Mesenchymal stem cell (in vitro differentiated cells and primary cell): ENCODE measurements at regions not wholly inside any gene's neighbourhood (a gene's known extent, or its start where the extent isn't known, plus 50 kb on each side); places are given as distances from the start of the nearest gene placed in this dataset.
A peak's percentile ranks its signal among the peaks of the same experiment; 100 is the strongest.

Experiments
- DNase-seq: peaks from one replicate; pipeline ENCODE4 v3.0.0-alpha.2; 2013
- H2AFZ ChIP-seq: one replicate; pipeline ENCODE4 v1.6.1; 2013; ENCODE audit warnings: low read depth, mild to moderate bottlenecking, control low read depth, inconsistent platforms, low read length, moderate library complexity
- H2AK5ac ChIP-seq: 2 replicates; pipeline ENCODE4 v1.6.1; 2013; ENCODE audit warnings: low read length, moderate library complexity, mild to moderate bottlenecking, inconsistent platforms; ENCODE audit not compliant: severe bottlenecking
- H2BK120ac ChIP-seq: one replicate; pipeline ENCODE4 v1.6.1; 2013; ENCODE audit warnings: low read depth, mild to moderate bottlenecking, inconsistent platforms, low read length, moderate library complexity
- H2BK12ac ChIP-seq, 2 experiments: one replicate each; pipeline ENCODE4 v1.6.1; 2013; ENCODE audit warnings: inconsistent platforms in 2 of 2, low read length in 2 of 2, mild to moderate bottlenecking in 2 of 2, moderate library complexity in 2 of 2, control low read depth in 1 of 2
- H2BK15ac ChIP-seq: one replicate; pipeline ENCODE4 v1.6.1; 2013; ENCODE audit warnings: mild to moderate bottlenecking, low read depth, inconsistent platforms; ENCODE audit not compliant: poor library complexity, severe bottlenecking
- H2BK5ac ChIP-seq: 2 replicates; pipeline ENCODE4 v1.6.1; 2013; ENCODE audit warnings: low read depth, mild to moderate bottlenecking, low read length, control low read depth, inconsistent platforms; ENCODE audit not compliant: poor library complexity, severe bottlenecking
- H3K14ac ChIP-seq, 2 experiments: one replicate each; pipeline ENCODE4 v1.6.1; 2013; ENCODE audit warnings: inconsistent platforms in 2 of 2, low read length in 2 of 2, control low read depth in 1 of 2, mild to moderate bottlenecking in 1 of 2, moderate library complexity in 1 of 2
- H3K18ac ChIP-seq, 2 experiments: one replicate each; pipeline ENCODE4 v1.6.1; 2013; ENCODE audit warnings: inconsistent platforms in 2 of 2, low read length in 2 of 2, control low read depth in 1 of 2, low read depth in 1 of 2, mild to moderate bottlenecking in 1 of 2
- H3K23ac ChIP-seq, 2 experiments: one replicate each; pipeline ENCODE4 v1.6.1; 2013; ENCODE audit warnings: inconsistent platforms in 2 of 2, low read length in 2 of 2, mild to moderate bottlenecking in 2 of 2, moderate library complexity in 2 of 2, control low read depth in 1 of 2
- H3K27ac ChIP-seq: 2 replicates; pipeline ENCODE4 v1.5.1; 2013; ENCODE audit warnings: mild to moderate bottlenecking, moderate library complexity, low read length, control low read depth, inconsistent platforms; ENCODE audit not compliant: poor library complexity, severe bottlenecking
- H3K27me3 ChIP-seq, 2 experiments: 2 replicates each; pipeline versions ENCODE4 v1.6.1 to v1.7.0; 2013; ENCODE audit warnings: low read length in 2 of 2, mild to moderate bottlenecking in 2 of 2, moderate library complexity in 2 of 2, control low read depth in 1 of 2, inconsistent platforms in 1 of 2; ENCODE audit not compliant: control insufficient read depth in 1 of 2, insufficient read depth in 1 of 2
- H3K36me3 ChIP-seq, 2 experiments: 2 replicates each; pipeline versions ENCODE4 v1.6.1 to v1.7.0; 2013; ENCODE audit warnings: low read length in 2 of 2, control low read depth in 1 of 2, inconsistent platforms in 1 of 2, low read depth in 1 of 2, mild to moderate bottlenecking in 1 of 2; ENCODE audit not compliant: insufficient read depth in 2 of 2, control insufficient read depth in 1 of 2
- H3K4ac ChIP-seq, 2 experiments: one replicate each; pipeline ENCODE4 v1.6.1; 2013; ENCODE audit warnings: inconsistent platforms in 2 of 2, low read length in 2 of 2, mild to moderate bottlenecking in 2 of 2, moderate library complexity in 2 of 2, control low read depth in 1 of 2, low read depth in 1 of 2
- H3K4me1 ChIP-seq: 2 replicates; pipeline ENCODE4 v1.6.1; 2013; ENCODE audit warnings: low read depth, low read length, control low read depth; ENCODE audit not compliant: control insufficient read depth, insufficient read depth
- H3K4me2 ChIP-seq: 2 replicates; pipeline ENCODE4 v1.6.1; 2013; ENCODE audit warnings: low read length, mild to moderate bottlenecking, inconsistent platforms; ENCODE audit not compliant: poor library complexity, severe bottlenecking
- H3K4me3 ChIP-seq, 2 experiments: 2 replicates each; pipeline versions ENCODE4 v1.5.1 to v1.7.0; 2013; ENCODE audit warnings: low read length in 2 of 2, mild to moderate bottlenecking in 2 of 2, control low read depth in 1 of 2, low read depth in 1 of 2; ENCODE audit not compliant: insufficient read depth in 1 of 2
- H3K79me1 ChIP-seq: replicated peaks from 2 replicates; pipeline ENCODE4 v1.6.1; 2013; ENCODE audit warnings: mild to moderate bottlenecking, control low read depth, low read length, inconsistent platforms; ENCODE audit not compliant: poor library complexity, severe bottlenecking
- H3K9ac ChIP-seq: 2 replicates; pipeline ENCODE4 v1.7.0; 2013; ENCODE audit warnings: mild to moderate bottlenecking, low read length, moderate library complexity
- H3K9me3 ChIP-seq: 2 replicates; pipeline ENCODE4 v1.7.0; 2013; ENCODE audit warnings: mild to moderate bottlenecking, low read length; ENCODE audit not compliant: control insufficient read depth
- H4K8ac ChIP-seq: one replicate; pipeline ENCODE4 v1.6.1; 2013; ENCODE audit warnings: inconsistent platforms, mild to moderate bottlenecking, low read length, moderate library complexity
- H4K91ac ChIP-seq: one replicate; pipeline ENCODE4 v1.6.1; 2013; ENCODE audit warnings: mild to moderate bottlenecking, low read length, inconsistent platforms
- WGBS: methylation state at CpG from one replicate; pipeline ENCODE4 v1.1.7; 2013; ENCODE audit warnings: mixed read lengths; 5-methylcytosine and 5-hydroxymethylcytosine counted together

GRCh38 chr12:19799895-19800602, 360.8 kb downstream of the AEBP2 start:
- Histone ChIP-seq H3K9ac (no peak overlapping the region), H2AFZ (no peak overlapping the region), H3K4me1 (no peaks in the 10 kb centered on the region), H3K27me3 (no peaks in the 10 kb centered on the region), H3K27ac (peak overlapping the region; percentile 92), H3K36me3 (no peaks in the 10 kb centered on the region), H3K18ac (no peak overlapping the region), H3K79me1 (no peaks in the 10 kb centered on the region), H3K4me2 (no peak overlapping the region), H3K23ac (no peak overlapping the region), H4K8ac (no peak overlapping the region), H2BK120ac (no peak overlapping the region), H3K4ac (no peak overlapping the region), H3K9me3 (no peaks in the 10 kb centered on the region), H4K91ac (no peak overlapping the region), H2BK12ac (no peak overlapping the region), H2BK5ac (peak overlapping the region; percentile 5), H2AK5ac (no peak overlapping the region), H3K14ac (no peak overlapping the region), H3K4me3 (no peak overlapping the region), H2BK15ac (no peak overlapping the region)
- WGBS, result 99% methylated on average over 5 of the region's 5 CpGs
- no peak for DNase-seq

GRCh38 chr12:19800884-19801283, 361.6 kb downstream of the AEBP2 start:
- H3K36me3 ChIP-seq, result no peaks in the 10 kb centered on the region
- H3K9ac ChIP-seq, result no peak overlapping the region
- H3K4me3 ChIP-seq, result no peak overlapping the region
- no peak overlapping the region for H4K91ac ChIP-seq
- no peak overlapping the region for H2AFZ ChIP-seq
- H2AK5ac ChIP-seq, result no peak overlapping the region
- no peak overlapping the region for H4K8ac ChIP-seq
- no peak overlapping the region for H3K4ac ChIP-seq
- H3K79me1 ChIP-seq, result no peaks in the 10 kb centered on the region
- peak overlapping the region; percentile 49 for H3K27ac ChIP-seq
- H2BK5ac ChIP-seq, result no peak overlapping the region
- no peaks in the 10 kb centered on the region for H3K27me3 ChIP-seq
- H3K4me1 ChIP-seq, result no peaks in the 10 kb centered on the region
- no peak overlapping the region for H2BK120ac ChIP-seq
- no peaks in the 10 kb centered on the region for H3K9me3 ChIP-seq
- H2BK12ac ChIP-seq, result no peak overlapping the region
- no peak overlapping the region for H3K23ac ChIP-seq
- 85% methylated on average over 3 of the region's 4 CpGs for WGBS
- no peak overlapping the region for H3K18ac ChIP-seq
- H2BK15ac ChIP-seq, result no peak overlapping the region
- H3K14ac ChIP-seq, result no peak overlapping the region
- peak; percentile 6 for DNase-seq
- H3K4me2 ChIP-seq, result no peak overlapping the region

GRCh38 chr12:19801941-19802340, 362.6 kb downstream of the AEBP2 start:
- no peaks in the 10 kb centered on the region for H3K27me3 ChIP-seq
- peak; percentile 85 for DNase-seq
- H3K14ac ChIP-seq, result no peak overlapping the region
- H3K9ac ChIP-seq, result no peak overlapping the region
- no peak overlapping the region for H2BK15ac ChIP-seq
- 0% methylated on average over 4 of the region's 4 CpGs for WGBS
- no peak overlapping the region for H3K23ac ChIP-seq
- no peaks in the 10 kb centered on the region for H3K79me1 ChIP-seq
- no peak overlapping the region for H3K27ac ChIP-seq
- H2BK12ac ChIP-seq, result no peak overlapping the region
- no peak overlapping the region for H2BK120ac ChIP-seq
- no peak overlapping the region for H3K4ac ChIP-seq
- no peak overlapping the region for H3K4me3 ChIP-seq
- no peak overlapping the region for H2BK5ac ChIP-seq
- no peak overlapping the region for H2AK5ac ChIP-seq
- no peak overlapping the region for H2AFZ ChIP-seq
- H3K18ac ChIP-seq, result no peak overlapping the region
- no peaks in the 10 kb centered on the region for H3K36me3 ChIP-seq
- no peak overlapping the region for H4K91ac ChIP-seq
- no peak overlapping the region for H4K8ac ChIP-seq
- H3K4me1 ChIP-seq, result no peaks in the 10 kb centered on the region
- H3K9me3 ChIP-seq, result no peaks in the 10 kb centered on the region
- no peak overlapping the region for H3K4me2 ChIP-seq

GRCh38 chr12:19802915-19803314, 363.6 kb downstream of the AEBP2 start:
- Histone ChIP-seq H2BK15ac (no peak overlapping the region), H3K36me3 (no peaks in the 10 kb centered on the region), H3K18ac (no peak overlapping the region), H3K27me3 (no peaks in the 10 kb centered on the region), H3K14ac (no peak overlapping the region), H3K79me1 (no peaks in the 10 kb centered on the region), H2BK120ac (no peak overlapping the region), H3K4me1 (no peaks in the 10 kb centered on the region), H2AFZ (no peak overlapping the region), H3K4me3 (no peak overlapping the region), H3K27ac (no peak overlapping the region), H3K23ac (no peak overlapping the region), H3K4me2 (no peak overlapping the region), H2AK5ac (no peak overlapping the region), H2BK12ac (no peak overlapping the region), H2BK5ac (no peak overlapping the region), H4K8ac (no peak overlapping the region), H4K91ac (no peak overlapping the region), H3K9me3 (no peaks in the 10 kb centered on the region), H3K4ac (no peak overlapping the region), H3K9ac (no peak overlapping the region)
- no peak for DNase-seq
- WGBS, result 100% methylated on average over 1 of the region's 2 CpGs
